Right lobe of liver (tissue), 4 donors: ENCODE measurements at regions not wholly inside any gene's neighbourhood (a gene's known extent, or its start where the extent isn't known, plus 50 kb on each side); places are given as distances from the start of the nearest gene placed in this dataset.

Source experiments
- CTCF ChIP-seq, 4 donors: fragments of 200-600 bp in 3 of 4; fragments of 450-650 bp in 1 of 4; IDR thresholded peaks; one replicate each; pipeline versions ENCODE4 v1.5.1 to v1.8.0; 2016 to 2022; ENCODE audit warnings: antibody characterized with exemption in 4 of 4, mild to moderate bottlenecking in 2 of 4
- POLR2A ChIP-seq: fragments of 450-650 bp; IDR thresholded peaks from one replicate; pipeline ENCODE4 v1.6.1; 2017; ENCODE audit warnings: antibody characterized with exemption, mild to moderate bottlenecking
- donor health status: DM: no; HTN: no; CAD: no.
- donor health status: DM: no; HTN: no; CAD: no.
- donor health status: DM: no; HTN: yes; CAD: no.

DNA sequence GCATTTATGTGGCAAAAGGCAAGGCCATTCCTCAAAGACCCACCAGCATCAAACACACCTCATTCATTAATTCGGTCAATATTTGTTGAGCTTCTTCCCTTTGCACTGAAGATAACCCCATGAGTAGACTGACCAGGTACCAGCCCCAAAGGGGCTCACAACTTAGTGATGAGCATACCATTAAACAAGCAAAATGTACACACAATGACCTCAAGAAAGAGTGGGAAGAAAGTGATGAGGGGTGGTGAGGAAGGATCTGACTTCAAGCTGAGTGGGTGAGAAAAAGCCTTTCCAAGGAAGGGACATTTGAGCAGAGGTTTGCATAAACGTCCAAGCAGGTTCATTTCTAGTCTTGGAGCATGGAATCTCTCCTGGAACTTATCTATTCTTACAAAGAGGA lies 562.5 kb downstream of the TOX3 start:
- TF ChIP-seq CTCF (IDR thresholded peaks at IDR 0.05) (no peak), POLR2A (no peak)
